NCI-H1092 (cell line): ENCODE measurements at regions not wholly inside any gene's neighbourhood (a gene's known extent, or its start where the extent isn't known, plus 50 kb on each side); places are given as distances from the start of the nearest gene placed in this dataset.
"Not testable (repeated sequence)": the region's sequence is repeated elsewhere in the genome, so short reads cannot be mapped to it uniquely, and the experiment has no call there.

Source experiments
- DNase-seq: peaks from one replicate; lab custom pipeline; 2025; lab: John Stamatoyannopoulos, UW

- no peak for DNase-seq
Measured at GRCh38 chr17:70447588-70447987, 278.3 kb downstream of the KCNJ2 start.

- DNase-seq, result not testable (repeated sequence)
Measured at GRCh38 chr17:70453075-70453474, 283.7 kb downstream of the KCNJ2 start.

- DNase-seq, result no peak
Measured at GRCh38 chr17:70454377-70454776, 285.0 kb downstream of the KCNJ2 start.

GRCh38 chr17:70454908-70455307 is 285.6 kb downstream of the KCNJ2 start:
- no peak for DNase-seq

- DNase-seq, result no peak
Measured at GRCh38 chr17:70464995-70465394, 295.7 kb downstream of the KCNJ2 start.

GRCh38 chr17:70468661-70469060 is 299.3 kb downstream of the KCNJ2 start:
- DNase-seq, result no peak

- DNase-seq, result no peak
Measured at GRCh38 chr17:70473049-70473448, 303.7 kb downstream of the KCNJ2 start.

- DNase-seq, result no peak
Measured at GRCh38 chr17:70476368-70476767, 307.0 kb downstream of the KCNJ2 start.

GRCh38 chr17:70478902-70479301 is 309.6 kb downstream of the KCNJ2 start:
- no peak for DNase-seq

- DNase-seq, result no peak
Measured at GRCh38 chr17:70479779-70480178, 310.4 kb downstream of the KCNJ2 start.

- DNase-seq, result no peak
Measured at GRCh38 chr17:70483624-70484023, 314.3 kb downstream of the KCNJ2 start.

GRCh38 chr17:70484050-70484449 is 314.7 kb downstream of the KCNJ2 start:
- DNase-seq, result no peak

GRCh38 chr17:70484496-70484895 is 315.2 kb downstream of the KCNJ2 start:
- DNase-seq, result no peak

GRCh38 chr17:70492368-70492767 is 323.0 kb downstream of the KCNJ2 start:
- no peak for DNase-seq

- DNase-seq, result no peak
Measured at GRCh38 chr17:70493277-70493874, 324.0 kb downstream of the KCNJ2 start.

- DNase-seq, result no peak
Measured at GRCh38 chr17:70498631-70499030, 329.3 kb downstream of the KCNJ2 start.

- no peak for DNase-seq
Measured at GRCh38 chr17:70499067-70499786, 329.9 kb downstream of the KCNJ2 start.

GRCh38 chr17:70503449-70503848 is 334.1 kb downstream of the KCNJ2 start:
- DNase-seq, result no peak

- no peak for DNase-seq
Measured at GRCh38 chr17:70510288-70510687, 341.0 kb downstream of the KCNJ2 start.

GRCh38 chr17:70517816-70518215 is 348.5 kb downstream of the KCNJ2 start:
- no peak for DNase-seq

GRCh38 chr17:70519300-70519699 is 350.0 kb downstream of the KCNJ2 start:
- DNase-seq, result no peak

GRCh38 chr17:70520447-70520846 is 351.1 kb downstream of the KCNJ2 start:
- no peak for DNase-seq

- DNase-seq, result no peak
Measured at GRCh38 chr17:70520956-70521355, 351.6 kb downstream of the KCNJ2 start.

- peak; percentile 29 for DNase-seq
Measured at GRCh38 chr17:70521821-70522256, 352.5 kb downstream of the KCNJ2 start.
